ENCODE measurements at regions not wholly inside any gene's neighbourhood (a gene's known extent, or its start where the extent isn't known, plus 50 kb on each side); places are given as distances from the start of the nearest gene placed in this dataset.

- Histone ChIP-seq H3K4me1 (ENCODE audit: insufficient read depth, low read length, poor library complexity, severe bottlenecking) (no peaks in the 10 kb centered on the region), H3K27ac (ENCODE audit: low read depth, low read length, poor library complexity, severe bottlenecking) (no peak overlapping the region)
These were observed 195.9 kb upstream of the POU3F1 start for GRCh38 chr1:38242506-38242905.

GRCh38 chr1:38241594-38242334 is 195.2 kb upstream of the POU3F1 start:
- intact Hi-C loops (cut with micrococcal nuclease; ENCODE audit: unreplicated experiment), result no loop called here
- no peaks in the 10 kb centered on the region for H3K9me3 ChIP-seq (ENCODE audit: low read length)
- no peak overlapping the region for H3K27ac ChIP-seq (ENCODE audit: low read depth, low read length, poor library complexity, severe bottlenecking)
- H3K4me1 ChIP-seq (ENCODE audit: insufficient read depth, low read length, poor library complexity, severe bottlenecking), result no peaks in the 10 kb centered on the region
- no TSS peak for BruUV-seq (replicated peaks)
- H3K9me2 ChIP-seq (ENCODE audit: insufficient read depth, low read length), result no peaks in the 10 kb centered on the region
- CTCF ChIA-PET (ENCODE audit: unreplicated experiment), result interaction anchor here (0.6 kb wide), 1 partner anchor 9 kb away, joined by 9 read pairs; no protein-coding TSS in a partner anchor
- TF ChIP-seq CTCF (conservative IDR thresholded peaks at IDR 0.05; ENCODE audit: low read length), result peak; percentile 36; the same call in 1 of the 2 replicates
- TF ChIP-seq EZH2phosphoT487 (IDR thresholded peaks at IDR 0.05; ENCODE audit: borderline replicate concordance, low read depth, low read length), result no peak
- H3K4me3 ChIP-seq (ENCODE audit: low read depth, low read length, poor library complexity, severe bottlenecking), result no peak overlapping the region
- no peak overlapping the region for H2AFZ ChIP-seq (ENCODE audit: low read length)
- no peaks in the 10 kb centered on the region for H3K79me2 ChIP-seq (ENCODE audit: insufficient read depth, low read depth, low read length)
- POLR2A ChIA-PET, result no interaction called here
- peak; percentile 3 for DNase-seq (ENCODE audit: low spot score)
- no peaks in the 10 kb centered on the region for H4K20me1 ChIP-seq (ENCODE audit: insufficient read depth, low read length)
- no peak overlapping the region for H3K4me2 ChIP-seq (ENCODE audit: low read length)
- H3K36me3 ChIP-seq (ENCODE audit: insufficient read depth, low read length), result no peaks in the 10 kb centered on the region

More at GRCh38 chr1:38242506-38242905, 195.9 kb upstream of the POU3F1 start:
- no peak for TF ChIP-seq CTCF (conservative IDR thresholded peaks at IDR 0.05; ENCODE audit: low read length)
- TF ChIP-seq EZH2phosphoT487 (IDR thresholded peaks at IDR 0.05; ENCODE audit: borderline replicate concordance, low read depth, low read length), result no peak
- ChIA-PET POLR2A (no interaction called here), CTCF (ENCODE audit: unreplicated experiment) (interaction anchor here (0.6 kb wide), 1 partner anchor 10 kb away, joined by 9 read pairs; no protein-coding TSS in a partner anchor)
- DNase-seq (ENCODE audit: low spot score), result no peak
- Histone ChIP-seq H3K36me3 (ENCODE audit: insufficient read depth, low read length) (no peaks in the 10 kb centered on the region), H3K4me3 (ENCODE audit: low read depth, low read length, poor library complexity, severe bottlenecking) (no peak overlapping the region), H3K4me2 (ENCODE audit: low read length) (no peak overlapping the region), H3K9me3 (ENCODE audit: low read length) (no peaks in the 10 kb centered on the region), H3K79me2 (ENCODE audit: insufficient read depth, low read depth, low read length) (no peaks in the 10 kb centered on the region), H3K9me2 (ENCODE audit: insufficient read depth, low read length) (no peaks in the 10 kb centered on the region), H2AFZ (ENCODE audit: low read length) (no peak overlapping the region), H4K20me1 (ENCODE audit: insufficient read depth, low read length) (no peaks in the 10 kb centered on the region)
- BruUV-seq (replicated peaks), result no TSS peak
- intact Hi-C loops (cut with micrococcal nuclease; ENCODE audit: unreplicated experiment), result no loop called here

- H3K4me3 ChIP-seq (ENCODE audit: low read depth, low read length, poor library complexity, severe bottlenecking), result no peak overlapping the region
- H2AFZ ChIP-seq (ENCODE audit: low read length), result no peak overlapping the region
- no peaks in the 10 kb centered on the region for H3K9me2 ChIP-seq (ENCODE audit: insufficient read depth, low read length)
- H3K79me2 ChIP-seq (ENCODE audit: insufficient read depth, low read depth, low read length), result no peaks in the 10 kb centered on the region
- POLR2A ChIA-PET, result no interaction called here
- TF ChIP-seq EZH2phosphoT487 (IDR thresholded peaks at IDR 0.05; ENCODE audit: borderline replicate concordance, low read depth, low read length) (no peak), CTCF (conservative IDR thresholded peaks at IDR 0.05; ENCODE audit: low read length) (no peak)
- H3K4me1 ChIP-seq (ENCODE audit: insufficient read depth, low read length, poor library complexity, severe bottlenecking), result no peaks in the 10 kb centered on the region
- intact Hi-C loops (cut with micrococcal nuclease; ENCODE audit: unreplicated experiment), result no loop called here
- H4K20me1 ChIP-seq (ENCODE audit: insufficient read depth, low read length), result no peaks in the 10 kb centered on the region
- H3K27ac ChIP-seq (ENCODE audit: low read depth, low read length, poor library complexity, severe bottlenecking), result no peak overlapping the region
- no peaks in the 10 kb centered on the region for H3K9me3 ChIP-seq (ENCODE audit: low read length)
- H3K4me2 ChIP-seq (ENCODE audit: low read length), result no peak overlapping the region
- BruUV-seq (replicated peaks), result no TSS peak
- H3K36me3 ChIP-seq (ENCODE audit: insufficient read depth, low read length), result no peaks in the 10 kb centered on the region
- no peak for DNase-seq (ENCODE audit: low spot score)
- CTCF ChIA-PET (ENCODE audit: unreplicated experiment), result no interaction called here
These were observed 194.0 kb upstream of the POU3F1 start for GRCh38 chr1:38240618-38241017.
